ENCODE measurements at regions not wholly inside any gene's neighbourhood (a gene's known extent, or its start where the extent isn't known, plus 50 kb on each side); places are given as distances from the start of the nearest gene placed in this dataset.
"Not testable (repeated sequence)": the region's sequence is repeated elsewhere in the genome, so short reads cannot be mapped to it uniquely, and the experiment has no call there.

DNA sequence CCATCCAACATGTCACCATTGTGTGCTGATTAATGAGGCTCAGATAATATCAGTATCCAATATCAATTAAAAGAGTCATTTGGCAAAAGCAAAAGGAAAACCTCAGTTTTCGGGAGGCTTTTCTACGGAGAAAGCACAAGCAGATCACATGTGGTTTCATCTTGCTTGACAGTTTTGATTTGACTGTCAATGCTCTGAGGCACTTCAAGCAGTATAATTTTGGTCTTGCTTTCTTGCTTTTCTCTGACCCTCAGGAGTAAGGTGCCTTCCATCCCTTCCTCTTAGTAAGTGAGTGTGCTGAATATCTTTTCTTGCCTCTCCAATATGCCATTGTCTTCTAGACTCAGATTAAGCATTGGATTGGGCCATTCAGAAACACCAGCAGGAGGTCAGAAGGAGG lies 115.5 kb upstream of the CALCR start:
- Histone ChIP-seq H3K27me3 (no peaks in the 10 kb centered on the region), H3K9me3 (no peaks in the 10 kb centered on the region), H3K4me3 (no peak overlapping the region), H3K27ac (no peak overlapping the region), H3K4me1 (no peaks in the 10 kb centered on the region), H3K36me3 (no peaks in the 10 kb centered on the region)
- TF ChIP-seq POLR2A (IDR thresholded peaks at IDR 0.05) = no peak
- TF ChIP-seq, protein P1, sequence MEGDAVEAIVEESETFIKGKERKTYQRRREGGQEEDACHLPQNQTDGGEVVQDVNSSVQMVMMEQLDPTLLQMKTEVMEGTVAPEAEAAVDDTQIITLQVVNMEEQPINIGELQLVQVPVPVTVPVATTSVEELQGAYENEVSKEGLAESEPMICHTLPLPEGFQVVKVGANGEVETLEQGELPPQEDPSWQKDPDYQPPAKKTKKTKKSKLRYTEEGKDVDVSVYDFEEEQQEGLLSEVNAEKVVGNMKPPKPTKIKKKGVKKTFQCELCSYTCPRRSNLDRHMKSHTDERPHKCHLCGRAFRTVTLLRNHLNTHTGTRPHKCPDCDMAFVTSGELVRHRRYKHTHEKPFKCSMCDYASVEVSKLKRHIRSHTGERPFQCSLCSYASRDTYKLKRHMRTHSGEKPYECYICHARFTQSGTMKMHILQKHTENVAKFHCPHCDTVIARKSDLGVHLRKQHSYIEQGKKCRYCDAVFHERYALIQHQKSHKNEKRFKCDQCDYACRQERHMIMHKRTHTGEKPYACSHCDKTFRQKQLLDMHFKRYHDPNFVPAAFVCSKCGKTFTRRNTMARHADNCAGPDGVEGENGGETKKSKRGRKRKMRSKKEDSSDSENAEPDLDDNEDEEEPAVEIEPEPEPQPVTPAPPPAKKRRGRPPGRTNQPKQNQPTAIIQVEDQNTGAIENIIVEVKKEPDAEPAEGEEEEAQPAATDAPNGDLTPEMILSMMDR (IDR thresholded peaks at IDR 0.05) = no peak
- no peak for DNase-seq

DNA sequence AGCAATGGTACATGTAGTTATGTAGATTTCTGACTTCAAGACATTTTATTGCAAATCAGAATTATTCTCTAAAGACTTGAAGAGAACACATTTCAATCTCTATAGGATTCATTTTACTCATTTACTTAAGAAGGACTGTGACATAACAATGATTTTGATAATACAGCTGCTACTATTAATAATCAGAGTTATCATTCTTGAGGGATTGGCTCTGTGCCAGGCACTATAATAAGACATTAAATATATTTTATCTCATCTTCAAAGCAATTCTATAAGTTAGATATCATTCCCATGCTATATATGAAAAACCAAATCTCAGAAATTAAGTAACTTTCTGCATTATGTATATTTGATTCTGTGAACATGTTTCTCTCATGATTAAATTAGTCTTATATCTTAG lies 103.7 kb upstream of the CALCR start:
- no peaks in the 10 kb centered on the region for H3K4me1 ChIP-seq
- no peak overlapping the region for H3K4me3 ChIP-seq
- no peak for DNase-seq
- no peak for TF ChIP-seq POLR2A (IDR thresholded peaks at IDR 0.05)
- TF ChIP-seq, protein P1 (IDR thresholded peaks at IDR 0.05) = no peak
- H3K36me3 ChIP-seq = no peaks in the 10 kb centered on the region
- no peaks in the 10 kb centered on the region for H3K9me3 ChIP-seq
- H3K27me3 ChIP-seq = no peaks in the 10 kb centered on the region
- no peak overlapping the region for H3K27ac ChIP-seq

DNA sequence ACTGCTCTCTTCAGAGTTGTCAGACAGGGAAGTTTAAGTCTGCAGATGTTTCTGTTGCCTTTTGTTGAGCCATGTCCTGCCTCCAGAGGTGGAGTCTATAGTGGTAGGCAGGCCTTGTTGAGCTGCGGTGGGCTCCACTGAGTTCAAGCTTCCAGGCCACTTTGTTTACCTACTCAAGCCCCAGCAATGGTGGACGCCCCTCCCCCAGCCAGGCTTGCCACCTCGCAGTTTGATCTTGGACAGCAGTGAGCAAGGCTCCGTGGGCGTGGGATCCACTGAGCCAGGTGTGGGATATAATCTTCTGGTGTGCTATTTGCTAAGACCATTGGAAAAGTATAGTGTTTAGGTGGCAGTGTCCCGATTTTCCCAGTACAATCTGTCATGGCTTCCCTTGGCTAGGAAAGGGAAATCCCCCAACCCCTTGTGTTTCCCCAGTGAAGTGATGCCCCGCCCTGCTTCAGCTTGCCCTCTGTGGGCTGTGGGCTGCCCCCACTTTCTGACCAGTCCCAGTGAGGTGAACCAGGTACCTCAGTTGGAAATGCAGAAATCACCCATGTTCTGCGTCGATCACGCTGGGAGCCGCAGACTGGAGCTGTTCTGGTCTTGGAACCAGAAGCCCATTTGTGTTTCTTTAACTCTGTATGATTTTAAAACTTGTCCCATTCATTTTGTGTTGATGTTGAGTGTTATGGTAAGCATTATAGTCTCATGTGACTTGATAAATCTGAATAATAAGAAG lies 89.2 kb upstream of the CALCR start:
- Histone ChIP-seq H3K4me3 (no peak overlapping the region), H3K27ac (no peak overlapping the region), H3K4me1 (no peaks in the 10 kb centered on the region), H3K27me3 (no peaks in the 10 kb centered on the region), H3K9me3 (no peaks in the 10 kb centered on the region), H3K36me3 (no peaks in the 10 kb centered on the region)
- no peak for DNase-seq
- no peak for TF ChIP-seq POLR2A (IDR thresholded peaks at IDR 0.05)
- TF ChIP-seq, protein P1 (IDR thresholded peaks at IDR 0.05) = no peak

DNA sequence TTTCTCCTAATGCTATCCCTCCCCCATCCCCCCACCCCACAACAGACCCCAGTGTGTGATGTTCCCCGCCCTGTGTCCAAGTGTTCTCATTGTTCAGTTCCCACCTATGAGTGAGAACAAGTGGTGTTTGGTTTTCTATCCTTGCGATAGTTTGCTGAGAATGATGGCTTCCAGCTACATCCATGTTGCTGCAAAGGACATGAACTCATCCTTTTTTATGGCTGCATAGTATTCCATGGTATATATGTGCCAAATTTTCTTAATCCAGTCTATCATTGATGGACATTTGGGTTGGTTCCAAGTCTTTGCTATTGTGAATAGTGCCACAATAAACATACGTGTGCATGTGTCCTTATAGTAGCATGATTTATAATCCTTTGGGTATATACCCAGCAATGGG lies 83.6 kb upstream of the CALCR start:
- not testable (repeated sequence) for H3K4me3 ChIP-seq, H3K27me3 ChIP-seq, H3K4me1 ChIP-seq, H3K27ac ChIP-seq, DNase-seq, H3K9me3 ChIP-seq, H3K36me3 ChIP-seq

DNA sequence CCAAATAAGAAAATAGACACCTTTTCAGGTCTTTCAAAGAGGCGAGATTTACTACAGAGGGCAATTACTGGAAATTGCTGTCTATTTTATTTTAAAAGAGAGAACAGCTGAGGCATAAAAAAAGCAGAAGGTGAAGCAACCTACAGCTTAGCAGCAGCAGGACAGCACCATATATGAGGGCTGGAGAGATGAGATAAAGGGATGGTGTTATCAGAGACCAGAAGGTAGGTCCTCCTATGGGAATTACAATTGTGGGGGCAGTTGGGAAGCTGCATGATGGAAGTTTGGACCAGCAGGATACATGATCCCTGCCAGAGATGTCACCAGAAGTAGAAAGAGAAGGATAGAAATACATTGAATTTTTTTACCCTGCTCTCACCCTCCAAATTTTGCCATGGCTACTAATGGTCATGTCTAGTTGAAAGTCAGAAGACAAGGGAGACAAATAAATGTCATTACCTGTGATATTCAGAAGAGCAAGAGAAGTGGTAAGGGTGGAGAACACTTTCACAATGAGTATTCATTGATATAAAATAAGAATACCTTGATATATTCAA lies 77.2 kb upstream of the CALCR start:
- Histone ChIP-seq H3K4me1 (no peaks in the 10 kb centered on the region), H3K36me3 (no peaks in the 10 kb centered on the region), H3K27me3 (no peaks in the 10 kb centered on the region), H3K4me3 (no peak overlapping the region), H3K27ac (no peak overlapping the region), H3K9me3 (no peaks in the 10 kb centered on the region)
- TF ChIP-seq POLR2A (IDR thresholded peaks at IDR 0.05) = no peak
- TF ChIP-seq, protein P1 (IDR thresholded peaks at IDR 0.05) = no peak
- DNase-seq = no peak

DNA sequence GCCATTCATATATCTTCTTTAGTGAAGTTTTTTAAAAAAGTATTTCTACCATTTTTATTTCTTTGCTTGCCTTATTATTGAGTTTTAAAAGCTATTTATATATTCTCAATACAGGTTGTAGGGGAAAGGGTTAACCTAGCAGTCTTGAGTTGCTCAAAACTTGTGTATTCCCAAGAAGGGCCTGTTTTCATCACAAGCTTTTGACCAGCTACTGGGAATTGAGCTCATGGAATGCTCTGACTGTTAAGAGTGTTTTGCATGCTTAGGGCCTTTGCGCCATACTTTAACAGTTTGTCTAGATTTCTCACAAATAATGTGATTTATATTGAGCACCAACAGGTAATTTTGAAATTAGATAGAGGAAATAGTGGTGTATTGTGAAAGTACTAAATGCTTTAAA lies 72.0 kb upstream of the CALCR start:
- H3K4me1 ChIP-seq = no peaks in the 10 kb centered on the region
- H3K36me3 ChIP-seq = no peaks in the 10 kb centered on the region
- no peak overlapping the region for H3K27ac ChIP-seq
- H3K4me3 ChIP-seq = no peak overlapping the region
- no peaks in the 10 kb centered on the region for H3K9me3 ChIP-seq
- TF ChIP-seq, protein P1 (IDR thresholded peaks at IDR 0.05) = no peak
- no peak for TF ChIP-seq POLR2A (IDR thresholded peaks at IDR 0.05)
- H3K27me3 ChIP-seq = no peaks in the 10 kb centered on the region
- DNase-seq = no peak
